Glomerular endothelial cell (primary cell): ENCODE measurements at regions not wholly inside any gene's neighbourhood (a gene's known extent, or its start where the extent isn't known, plus 50 kb on each side); places are given as distances from the start of the nearest gene placed in this dataset.
"Not testable (repeated sequence)": the region's sequence is repeated elsewhere in the genome, so short reads cannot be mapped to it uniquely, and the experiment has no call there.

Experiments
- DNase-seq: peaks from one replicate; pipeline ENCODE4 v3.0.0-alpha.2; 2011; ENCODE audit warnings: low read depth, low spot score; ENCODE audit errors: extremely low read depth

- no peak for DNase-seq
Measured at GRCh38 chr7:118898284-118898683, 673.8 kb downstream of the ANKRD7 start.

- no peak for DNase-seq
Measured at GRCh38 chr7:118902600-118902999, 678.1 kb downstream of the ANKRD7 start.

- DNase-seq: no peak
Measured at GRCh38 chr7:118907911-118908527, 683.5 kb downstream of the ANKRD7 start.

- not testable (repeated sequence) for DNase-seq
Measured at GRCh38 chr7:118916120-118916519, 691.6 kb downstream of the ANKRD7 start.

- DNase-seq: no peak
Measured at GRCh38 chr7:118918556-118918955, 694.1 kb downstream of the ANKRD7 start.

- no peak for DNase-seq
Measured at GRCh38 chr7:118938845-118939244, 714.3 kb downstream of the ANKRD7 start.

- DNase-seq: no peak
Measured at GRCh38 chr7:118944271-118944670, 719.8 kb downstream of the ANKRD7 start.

- no peak for DNase-seq
Measured at GRCh38 chr7:118945911-118946682, 721.6 kb downstream of the ANKRD7 start.

GRCh38 chr7:118948508-118948907 is 724.0 kb downstream of the ANKRD7 start:
- no peak for DNase-seq

- no peak for DNase-seq
Measured at GRCh38 chr7:118949031-118949430, 724.5 kb downstream of the ANKRD7 start.

GRCh38 chr7:118956285-118956684 is 731.8 kb downstream of the ANKRD7 start:
- DNase-seq: not testable (repeated sequence)

GRCh38 chr7:118969370-118969769 is 744.9 kb downstream of the ANKRD7 start:
- no peak for DNase-seq

- no peak for DNase-seq
Measured at GRCh38 chr7:118971706-118972105, 747.2 kb downstream of the ANKRD7 start.

- no peak for DNase-seq
Measured at GRCh38 chr7:118974836-118975235, 750.3 kb downstream of the ANKRD7 start.

- no peak for DNase-seq
Measured at GRCh38 chr7:118995350-118995749, 770.8 kb downstream of the ANKRD7 start.

GRCh38 chr7:119007236-119007635 is 782.7 kb downstream of the ANKRD7 start:
- no peak for DNase-seq

- no peak for DNase-seq
Measured at GRCh38 chr7:119010635-119011034, 786.1 kb downstream of the ANKRD7 start.

GRCh38 chr7:119026391-119026790 is 801.9 kb downstream of the ANKRD7 start:
- no peak for DNase-seq

- DNase-seq: no peak
Measured at GRCh38 chr7:119028736-119029135, 804.2 kb downstream of the ANKRD7 start.

GRCh38 chr7:119032136-119032535 is 807.6 kb downstream of the ANKRD7 start:
- not testable (repeated sequence) for DNase-seq

GRCh38 chr7:119033641-119034040 is 809.1 kb downstream of the ANKRD7 start:
- no peak for DNase-seq

- no peak for DNase-seq
Measured at GRCh38 chr7:119037941-119038340, 813.4 kb downstream of the ANKRD7 start.
